ENCODE measurements at regions not wholly inside any gene's neighbourhood (a gene's known extent, or its start where the extent isn't known, plus 50 kb on each side); places are given as distances from the start of the nearest gene placed in this dataset.

GRCh38 chr6:4384656-4385055 lies 249.3 kb upstream of the ECI2 start:
- H3K9me3 ChIP-seq (replicated peaks in 1 of 3) = peaks cover 0 to 16% (median 0%) of the 10 kb centered on the region in 3 donors
- H3K4me1 ChIP-seq (replicated peaks in 1 of 2) = no peaks in the 10 kb centered on the region
- no peak overlapping the region for H3K4me3 ChIP-seq
- TF ChIP-seq, protein P1, sequence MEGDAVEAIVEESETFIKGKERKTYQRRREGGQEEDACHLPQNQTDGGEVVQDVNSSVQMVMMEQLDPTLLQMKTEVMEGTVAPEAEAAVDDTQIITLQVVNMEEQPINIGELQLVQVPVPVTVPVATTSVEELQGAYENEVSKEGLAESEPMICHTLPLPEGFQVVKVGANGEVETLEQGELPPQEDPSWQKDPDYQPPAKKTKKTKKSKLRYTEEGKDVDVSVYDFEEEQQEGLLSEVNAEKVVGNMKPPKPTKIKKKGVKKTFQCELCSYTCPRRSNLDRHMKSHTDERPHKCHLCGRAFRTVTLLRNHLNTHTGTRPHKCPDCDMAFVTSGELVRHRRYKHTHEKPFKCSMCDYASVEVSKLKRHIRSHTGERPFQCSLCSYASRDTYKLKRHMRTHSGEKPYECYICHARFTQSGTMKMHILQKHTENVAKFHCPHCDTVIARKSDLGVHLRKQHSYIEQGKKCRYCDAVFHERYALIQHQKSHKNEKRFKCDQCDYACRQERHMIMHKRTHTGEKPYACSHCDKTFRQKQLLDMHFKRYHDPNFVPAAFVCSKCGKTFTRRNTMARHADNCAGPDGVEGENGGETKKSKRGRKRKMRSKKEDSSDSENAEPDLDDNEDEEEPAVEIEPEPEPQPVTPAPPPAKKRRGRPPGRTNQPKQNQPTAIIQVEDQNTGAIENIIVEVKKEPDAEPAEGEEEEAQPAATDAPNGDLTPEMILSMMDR (IDR thresholded peaks at IDR 0.05) = peak in 1 of 6 experiments; percentile 10
- no peak for TF ChIP-seq POLR2A (IDR thresholded peaks at IDR 0.05)
- intact Hi-C loops (cut with DNase I) = no loop called here
- H3K36me3 ChIP-seq (replicated peaks in 1 of 2) = no peaks in the 10 kb centered on the region
- no peak overlapping the region for H3K27ac ChIP-seq
- 88 to 92% (median 90%) methylated on average over 6 of the region's 6 CpGs for WGBS, 4 donors
- no peaks in the 10 kb centered on the region for H3K27me3 ChIP-seq
- DNase-seq = no peak

GRCh38 chr6:4383910-4384638 lies 248.7 kb upstream of the ECI2 start:
- WGBS, 4 donors = 85 to 92% (median 87%) methylated on average over 11 of the region's 11 CpGs
- TF ChIP-seq, protein P1 (IDR thresholded peaks at IDR 0.05) = no peak
- no peak for TF ChIP-seq POLR2A (IDR thresholded peaks at IDR 0.05)
- H3K4me3 ChIP-seq = no peak overlapping the region
- no peak overlapping the region for H3K27ac ChIP-seq
- H3K27me3 ChIP-seq = no peaks in the 10 kb centered on the region
- H3K9me3 ChIP-seq (replicated peaks in 1 of 3) = peaks cover 0 to 16% (median 0%) of the 10 kb centered on the region in 3 donors
- no peaks in the 10 kb centered on the region for H3K36me3 ChIP-seq (replicated peaks in 1 of 2)
- no peak for DNase-seq
- no peaks in the 10 kb centered on the region for H3K4me1 ChIP-seq (replicated peaks in 1 of 2)
- intact Hi-C loops (cut with DNase I) = no loop called here

- WGBS, 4 donors = 85 to 91% (median 88%) methylated on average over 3 of the region's 3 CpGs
- Histone ChIP-seq H3K4me3 (no peak overlapping the region), H3K27ac (no peak overlapping the region), H3K36me3 (replicated peaks in 1 of 2) (no peaks in the 10 kb centered on the region), H3K27me3 (no peaks in the 10 kb centered on the region), H3K9me3 (replicated peaks in 1 of 3) (peaks cover 0 to 16% (median 0%) of the 10 kb centered on the region in 3 donors), H3K4me1 (replicated peaks in 1 of 2) (no peaks in the 10 kb centered on the region)
- intact Hi-C loops (cut with DNase I) = no loop called here
- DNase-seq = peak in 1 of 7 donors; percentile 39
- no peak for TF ChIP-seq POLR2A (IDR thresholded peaks at IDR 0.05)
- TF ChIP-seq, protein P1 (IDR thresholded peaks at IDR 0.05) = no peak
Observed at GRCh38 chr6:4382362-4382853, 247.0 kb upstream of the ECI2 start.

GRCh38 chr6:4381381-4381780 lies 246.0 kb upstream of the ECI2 start:
- no peak overlapping the region for H3K4me3 ChIP-seq

More at GRCh38 chr6:4381381-4381780, 246.0 kb upstream of the ECI2 start:
- H3K36me3 ChIP-seq (replicated peaks in 1 of 2) = no peaks in the 10 kb centered on the region
- 49 to 53% (median 50%) methylated on average over 4 of the region's 4 CpGs for WGBS, 4 donors
- H3K27ac ChIP-seq = peak overlapping the region in 4 of 5 donors; percentile 8 to 82 (median 58)
- no peaks in the 10 kb centered on the region for H3K4me1 ChIP-seq (replicated peaks in 1 of 2)
- intact Hi-C loops (cut with DNase I) = no loop called here
- DNase-seq = peak in 4 of 7 donors; percentile 32 to 69 (median 36)
- H3K9me3 ChIP-seq (replicated peaks in 1 of 3) = peaks cover 0 to 16% (median 0%) of the 10 kb centered on the region in 3 donors
- TF ChIP-seq, protein P1 (IDR thresholded peaks at IDR 0.05) = no peak
- TF ChIP-seq POLR2A (IDR thresholded peaks at IDR 0.05) = no peak
- H3K27me3 ChIP-seq = no peaks in the 10 kb centered on the region

Measured in adrenal gland (tissue), 9 donors.